Stimulated activated CD4-positive, alpha-beta T cell treated with anti-CD3 and anti-CD28 coated beads, Interleukin-4, amount 100 ng/mL, for 1 hour (primary cell): ENCODE measurements at regions not wholly inside any gene's neighbourhood (a gene's known extent, or its start where the extent isn't known, plus 50 kb on each side); places are given as distances from the start of the nearest gene placed in this dataset.

Source experiments
- DNase-seq: peaks from one replicate; pipeline ENCODE4 v3.0.0-alpha.2; 2020

DNA sequence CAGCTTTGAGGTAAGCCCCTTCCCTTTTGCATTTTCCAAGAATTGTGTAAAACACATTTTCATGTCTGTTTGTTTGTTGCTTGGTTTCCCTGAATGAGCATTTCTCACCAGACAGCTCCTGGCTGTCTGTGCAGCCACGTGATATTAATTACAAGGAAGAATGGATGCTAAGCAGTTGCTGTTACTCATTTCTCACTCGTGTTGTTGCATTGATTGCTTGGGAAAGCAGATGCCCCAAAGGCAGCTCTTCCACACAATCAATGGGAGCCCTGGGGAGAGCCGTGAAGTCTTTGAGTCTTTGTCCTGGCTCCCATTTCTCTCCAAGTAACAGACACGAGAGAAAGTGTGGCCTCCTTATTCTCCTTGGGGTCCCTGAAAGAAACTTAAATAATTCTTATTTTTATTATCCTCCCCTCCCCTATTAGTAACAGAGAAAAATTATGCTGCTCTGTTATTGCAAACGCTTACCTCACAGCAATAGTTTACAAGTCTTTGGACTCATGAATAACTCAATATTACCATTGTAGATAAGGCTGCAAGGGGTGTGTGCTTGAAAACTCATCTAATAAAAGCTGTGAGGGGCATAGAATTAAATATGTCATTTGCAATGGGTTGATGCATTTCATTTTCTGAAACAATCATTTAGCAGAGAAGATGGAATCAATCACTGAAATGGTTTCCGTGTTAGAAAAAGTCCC, 127.7 kb upstream of the CAMK1G start:
- no peak for DNase-seq

DNA sequence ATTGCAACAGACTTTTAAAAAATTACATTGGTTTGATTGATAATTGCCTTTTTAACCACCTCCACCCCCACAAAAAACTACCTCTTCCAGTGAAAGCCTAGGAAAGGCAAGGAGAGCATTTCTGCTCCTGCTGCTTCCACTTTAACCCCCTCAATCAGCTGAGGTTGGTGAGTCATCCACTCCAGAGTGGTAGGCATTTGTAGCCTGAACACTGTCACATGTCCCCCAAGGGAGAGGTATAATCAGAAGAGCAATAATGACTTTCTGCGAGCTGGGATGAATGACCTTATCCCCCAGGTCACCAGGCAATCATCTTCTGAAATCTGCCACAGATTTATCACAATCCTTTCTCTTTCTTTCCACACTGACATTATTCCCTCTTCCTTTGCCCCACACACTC, 126.6 kb upstream of the CAMK1G start:
- no peak for DNase-seq

DNA sequence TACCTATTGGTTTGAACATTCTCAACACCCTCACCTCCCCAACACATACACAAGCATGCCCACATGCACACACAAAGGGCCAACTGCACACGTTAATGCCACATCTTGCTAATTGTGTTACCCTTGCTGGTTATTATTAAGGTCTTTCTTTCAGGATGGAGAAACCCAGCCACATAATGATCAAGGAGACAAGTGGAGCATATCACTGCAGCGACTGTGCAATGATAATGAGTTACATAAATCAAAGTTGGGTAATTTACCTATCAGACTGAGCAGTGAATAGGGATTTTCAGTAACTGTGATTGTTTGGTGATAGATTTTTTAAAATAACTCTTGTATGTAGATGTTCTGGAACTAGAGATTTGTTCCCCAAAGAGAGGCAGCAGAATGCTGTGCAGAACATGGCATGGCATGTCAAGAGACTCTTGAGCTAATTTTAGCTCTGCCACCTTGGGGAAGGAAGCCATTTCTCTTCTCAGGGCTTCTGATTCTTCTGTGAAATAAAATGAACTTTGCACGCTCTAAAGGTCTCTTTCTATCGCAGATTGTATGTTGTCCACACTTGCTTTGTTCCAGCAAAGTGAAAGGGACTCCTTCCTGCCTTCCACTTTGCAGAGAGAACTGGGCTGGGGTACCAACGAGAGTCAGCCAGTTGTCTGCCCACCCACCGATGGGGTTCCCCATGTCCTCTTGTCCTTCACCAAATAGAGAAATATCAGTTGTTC, 126.0 kb upstream of the CAMK1G start:
- DNase-seq: no peak

DNA sequence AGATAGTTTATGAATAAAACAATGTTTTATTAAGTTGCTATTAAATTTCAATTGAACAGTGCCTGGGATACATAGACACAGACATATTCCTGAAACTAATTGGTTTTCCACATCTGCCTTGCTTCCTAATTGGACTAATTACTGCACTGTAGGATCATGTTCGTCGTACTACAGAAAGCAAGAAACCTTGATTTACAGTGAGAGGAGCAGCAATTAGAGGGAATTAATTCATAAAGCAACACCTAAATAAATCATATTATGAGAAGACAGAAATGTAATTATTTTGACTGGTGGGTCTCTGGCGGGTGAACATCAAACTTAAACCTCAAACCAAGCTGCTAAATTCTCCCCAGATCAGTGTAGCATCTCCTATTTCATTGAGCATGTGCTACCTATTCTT, 124.6 kb upstream of the CAMK1G start:
- no peak for DNase-seq

DNA sequence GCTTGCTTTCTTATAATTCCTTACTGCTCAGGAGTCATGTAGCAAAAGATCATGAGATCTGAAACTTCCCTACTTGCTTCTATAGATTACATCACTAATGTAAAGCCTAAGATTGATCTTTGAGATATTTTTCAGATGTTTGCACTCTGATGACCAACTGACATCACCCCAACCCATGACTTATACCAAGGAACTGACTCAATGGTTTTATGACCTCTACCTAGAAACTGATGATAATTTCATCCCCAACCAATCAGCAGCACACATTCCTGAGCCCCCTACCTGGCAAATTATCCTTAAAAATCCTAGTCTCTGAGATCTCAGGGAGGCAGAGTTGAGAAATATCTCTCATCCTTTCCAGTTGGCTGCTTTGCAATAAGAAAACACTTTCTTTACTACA, 122.3 kb upstream of the CAMK1G start:
- DNase-seq: no peak

DNA sequence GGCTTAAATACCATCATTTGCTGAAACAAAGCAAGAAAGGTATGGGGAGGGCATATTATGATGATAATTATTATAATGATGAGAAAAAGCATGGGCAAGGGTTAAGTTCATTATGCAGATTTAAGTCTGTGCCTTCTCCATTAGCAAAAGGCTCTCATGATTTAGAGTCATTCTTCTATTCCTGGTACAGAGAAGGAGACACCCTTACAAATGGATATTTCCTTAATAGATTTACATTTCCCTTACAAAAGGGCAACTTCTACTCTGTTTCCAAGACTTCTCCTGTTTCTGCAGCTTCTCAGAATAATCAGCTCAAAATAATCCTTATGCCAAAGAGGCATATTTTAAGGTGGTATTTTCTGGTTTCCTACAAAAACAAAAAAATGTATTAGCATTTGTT, 121.1 kb upstream of the CAMK1G start:
- no peak for DNase-seq

DNA sequence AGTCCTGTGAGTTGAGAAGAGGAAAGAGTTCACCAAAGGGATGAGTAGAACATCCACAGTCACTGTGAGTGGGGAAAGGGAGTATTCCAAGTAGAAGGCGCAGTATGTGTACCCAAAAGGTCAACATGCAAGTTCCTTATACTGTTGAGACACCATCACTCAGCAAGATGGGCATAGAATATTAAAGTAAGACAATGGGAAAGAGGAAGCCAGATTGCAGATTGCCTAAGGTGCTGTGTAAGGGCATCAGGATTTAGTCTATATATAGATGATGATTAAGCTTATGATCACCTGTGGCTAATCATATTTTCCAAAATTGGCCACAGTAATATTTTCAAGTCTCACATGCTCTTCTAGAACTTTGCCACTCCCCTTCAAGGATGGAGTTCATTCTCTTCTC, 120.1 kb upstream of the CAMK1G start:
- no peak for DNase-seq

DNA sequence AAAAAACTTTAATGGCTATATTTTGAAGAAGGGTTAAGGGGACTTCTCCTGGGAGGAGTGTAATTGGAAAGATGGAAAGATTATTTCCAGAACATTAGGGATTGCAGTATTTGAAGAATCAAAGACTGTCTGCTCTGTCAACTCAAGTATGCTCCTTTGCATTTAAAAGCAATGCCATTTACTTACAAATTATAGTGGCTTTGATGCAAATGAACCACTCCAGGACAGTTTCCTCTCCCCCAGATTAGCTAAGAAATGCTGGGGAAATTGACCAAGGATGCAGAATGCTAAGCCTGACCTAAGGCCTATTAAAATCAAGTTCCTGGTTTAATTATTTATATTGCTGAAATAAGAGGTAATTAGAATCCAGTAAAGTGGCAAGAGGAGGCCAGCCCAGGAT, 110.5 kb upstream of the CAMK1G start:
- no peak for DNase-seq

DNA sequence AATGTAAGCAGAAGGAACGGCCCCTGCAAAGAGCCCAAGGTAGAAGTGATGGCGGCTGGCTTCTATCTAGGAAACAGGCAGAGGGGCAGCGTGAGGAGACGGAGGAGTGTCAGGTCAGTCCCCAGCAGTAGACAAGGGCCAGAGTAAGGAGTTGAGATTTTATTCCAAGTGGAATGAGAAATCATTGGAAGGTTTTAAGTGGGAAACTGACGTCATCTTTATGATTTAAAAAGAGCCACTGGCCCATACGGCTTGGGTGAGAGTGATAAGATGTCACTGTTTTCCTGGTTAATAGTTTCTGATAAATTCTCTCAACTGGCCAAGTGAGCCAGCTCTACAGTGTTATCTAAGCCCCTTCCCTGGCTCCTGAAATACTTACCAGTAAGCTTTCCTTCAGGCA, 103.2 kb upstream of the CAMK1G start:
- DNase-seq: no peak

DNA sequence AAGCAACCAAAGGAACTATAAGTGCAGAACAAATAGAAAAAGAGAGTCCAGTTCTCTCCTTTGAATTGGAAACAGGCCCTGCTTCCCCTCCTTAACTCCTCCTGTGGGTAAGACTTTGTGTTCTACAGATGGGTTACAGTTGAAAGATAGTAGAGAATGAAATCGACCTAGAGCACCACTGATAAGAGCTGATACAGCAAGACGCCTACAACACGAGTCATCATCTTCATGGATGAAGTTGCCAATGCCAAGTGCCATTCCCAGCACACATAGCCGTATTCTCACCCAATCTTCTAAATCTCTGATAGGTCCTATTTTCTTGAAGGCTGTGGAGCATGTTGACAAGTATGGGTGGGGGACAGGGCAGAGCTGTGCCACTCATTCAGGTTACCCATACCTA, 99.8 kb upstream of the CAMK1G start:
- no peak for DNase-seq

DNA sequence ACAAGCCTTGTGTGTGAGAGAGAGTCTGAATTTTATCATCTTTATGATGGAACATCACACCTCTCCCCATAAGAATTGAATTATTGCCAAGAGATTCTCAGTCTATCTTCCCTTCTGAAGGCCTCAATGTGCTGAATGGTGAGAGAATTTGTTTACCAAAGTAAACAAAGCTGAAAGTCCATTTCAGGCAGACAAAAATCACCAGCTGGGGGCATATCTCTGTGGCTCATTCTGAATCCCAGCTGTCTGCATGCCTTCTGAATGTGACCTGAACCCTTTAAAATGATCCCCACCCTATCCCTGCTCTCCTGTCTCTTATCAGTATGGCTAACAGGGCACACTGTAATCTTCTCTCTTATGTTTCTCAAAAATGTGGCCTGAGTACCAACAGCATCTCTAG, 99.1 kb upstream of the CAMK1G start:
- DNase-seq: no peak

DNA sequence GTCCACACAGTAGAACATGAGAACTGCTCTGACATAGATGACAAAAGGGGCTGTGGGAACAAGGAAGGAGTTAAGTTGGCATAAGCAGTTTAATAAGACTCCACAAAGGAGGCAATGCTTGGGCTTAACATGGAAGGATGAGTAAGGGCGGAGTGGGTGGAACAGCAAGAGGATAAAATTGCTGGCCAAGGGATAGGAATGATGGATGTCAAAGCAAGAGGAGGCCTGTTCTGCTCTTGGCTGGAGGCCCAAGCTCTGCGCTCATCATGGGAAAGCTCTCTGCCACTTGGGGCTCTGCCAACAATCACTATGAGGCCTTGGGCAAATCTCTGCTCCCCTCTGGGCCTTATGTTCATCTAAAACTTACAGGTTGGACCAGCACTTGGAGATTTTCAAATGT, 98.3 kb upstream of the CAMK1G start:
- DNase-seq: no peak

DNA sequence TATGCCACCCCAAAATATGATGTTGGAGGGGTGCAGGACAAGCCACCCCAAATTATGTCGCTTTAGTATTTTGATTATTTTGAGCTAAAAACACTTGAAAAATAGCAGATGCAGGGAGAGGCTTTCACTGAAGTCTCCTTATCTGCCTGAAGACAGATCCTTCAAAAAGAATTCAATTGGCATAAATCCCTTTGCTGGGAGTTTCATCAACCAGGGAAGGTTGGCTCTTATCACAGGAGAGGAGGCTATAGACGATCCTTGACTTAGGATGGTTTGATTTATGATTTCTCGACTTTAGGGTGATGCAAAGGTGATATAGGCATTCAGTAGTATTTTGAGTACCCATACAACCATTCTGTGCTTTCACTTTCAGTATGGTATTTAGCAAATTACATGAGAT, 97.8 kb upstream of the CAMK1G start:
- no peak for DNase-seq

DNA sequence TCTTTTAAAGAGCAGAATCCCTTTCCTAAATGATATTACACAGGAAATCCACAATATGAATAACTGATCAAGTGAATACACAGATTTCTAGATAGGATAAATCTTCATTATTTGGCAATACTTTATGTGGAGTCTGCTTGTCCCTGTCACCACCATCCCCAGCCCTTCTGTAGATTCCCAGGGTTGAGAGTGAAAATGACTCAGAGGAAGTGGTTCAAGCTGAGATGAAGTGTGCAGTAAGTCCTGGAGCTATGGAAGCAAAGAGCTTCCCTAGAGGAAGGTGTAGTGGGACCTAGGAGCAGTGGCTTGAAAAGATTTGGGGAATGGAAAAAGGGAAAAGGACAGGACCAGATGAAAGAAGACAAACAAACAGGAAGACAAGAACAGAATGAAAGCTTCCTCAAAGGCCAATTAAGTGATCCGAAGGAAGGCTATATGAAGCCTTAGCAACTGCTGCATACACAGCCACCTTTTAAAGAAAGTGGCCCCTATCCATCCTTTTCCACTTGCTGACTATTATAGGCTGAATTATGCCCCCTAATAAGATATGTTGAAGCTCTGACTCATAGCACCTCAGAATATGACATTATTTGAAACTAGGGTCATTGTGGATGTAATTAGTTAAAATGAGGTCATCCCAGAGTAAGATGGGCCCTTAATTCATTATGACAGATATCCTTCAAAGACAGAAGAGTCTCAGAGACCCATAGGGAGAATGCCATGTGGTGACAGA, 96.5 kb upstream of the CAMK1G start:
- DNase-seq: no peak

DNA sequence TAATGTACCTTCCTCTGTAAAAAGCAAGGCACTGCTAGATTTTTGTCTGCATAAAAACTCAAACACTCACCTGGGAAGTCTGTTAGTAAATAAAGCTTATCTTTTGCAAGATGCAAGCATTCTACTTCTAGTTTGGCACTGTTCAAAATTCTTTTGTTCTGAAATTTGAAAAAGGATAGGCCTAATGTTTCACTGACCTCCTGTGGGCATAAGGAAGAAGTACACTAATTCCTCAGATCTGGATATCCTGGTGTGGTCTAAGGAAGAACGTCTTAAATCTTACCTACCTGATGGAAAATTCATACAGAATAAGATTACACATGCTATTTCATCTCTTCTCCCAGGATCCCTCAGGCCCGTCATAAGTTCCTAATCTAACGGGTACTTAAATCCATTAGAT, 93.5 kb upstream of the CAMK1G start:
- no peak for DNase-seq

DNA sequence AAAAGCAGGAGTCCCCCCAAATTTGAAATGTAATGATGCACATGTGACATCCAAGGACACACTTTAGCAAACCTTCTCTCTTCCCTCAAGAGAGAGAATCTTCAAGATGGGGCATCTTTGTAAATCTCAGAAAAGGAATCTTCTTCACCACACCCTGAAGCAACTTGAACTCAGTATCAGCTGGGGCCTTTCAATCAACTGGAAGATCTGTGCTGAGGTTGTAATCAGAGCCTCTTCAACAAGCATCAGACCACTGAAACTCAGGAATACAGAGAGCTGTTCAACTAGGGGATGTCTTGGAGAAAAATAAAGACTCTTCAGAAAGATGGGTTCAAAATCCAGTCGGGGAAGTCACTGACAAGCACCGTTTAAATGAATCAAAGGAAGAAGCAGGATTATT, 92.5 kb upstream of the CAMK1G start:
- DNase-seq: no peak

DNA sequence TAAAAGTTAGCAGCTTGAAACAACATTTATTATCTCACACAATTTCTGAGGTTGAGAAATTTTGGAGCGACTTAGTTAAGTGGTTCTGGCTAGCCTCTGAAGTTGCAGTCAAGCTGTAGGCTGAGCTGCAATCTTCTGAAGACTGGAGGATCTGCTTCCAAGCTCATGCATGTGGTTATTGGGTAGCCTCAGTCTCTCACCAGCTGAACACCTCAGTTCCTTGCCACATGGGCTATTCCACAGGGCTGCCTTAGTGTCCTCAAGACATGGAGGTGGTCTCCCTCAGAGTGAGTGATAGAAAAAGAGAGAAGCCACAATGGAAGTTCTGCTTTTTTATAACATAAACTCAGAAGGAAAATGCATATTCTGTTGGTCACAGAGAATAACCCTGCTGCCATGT, 92.0 kb upstream of the CAMK1G start:
- DNase-seq: no peak

DNA sequence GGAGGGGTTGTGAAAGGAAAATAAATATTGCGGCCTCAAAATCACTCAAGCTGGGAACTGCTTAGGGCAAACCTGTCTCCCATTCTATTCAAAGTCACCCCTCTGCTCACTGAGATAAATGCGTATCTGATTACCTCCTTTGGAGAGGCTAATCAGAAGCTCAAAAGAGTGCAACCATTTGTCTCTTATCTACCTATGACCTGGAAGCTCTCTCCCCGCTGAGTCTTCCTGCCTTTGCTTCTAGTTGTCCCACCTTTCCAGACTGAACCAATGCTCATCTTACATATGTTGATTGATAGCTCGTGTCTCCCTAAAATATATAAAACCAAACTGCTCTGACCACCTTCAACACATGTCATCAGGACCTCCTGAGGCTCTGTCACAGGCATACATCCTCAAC, 91.6 kb upstream of the CAMK1G start:
- no peak for DNase-seq

DNA sequence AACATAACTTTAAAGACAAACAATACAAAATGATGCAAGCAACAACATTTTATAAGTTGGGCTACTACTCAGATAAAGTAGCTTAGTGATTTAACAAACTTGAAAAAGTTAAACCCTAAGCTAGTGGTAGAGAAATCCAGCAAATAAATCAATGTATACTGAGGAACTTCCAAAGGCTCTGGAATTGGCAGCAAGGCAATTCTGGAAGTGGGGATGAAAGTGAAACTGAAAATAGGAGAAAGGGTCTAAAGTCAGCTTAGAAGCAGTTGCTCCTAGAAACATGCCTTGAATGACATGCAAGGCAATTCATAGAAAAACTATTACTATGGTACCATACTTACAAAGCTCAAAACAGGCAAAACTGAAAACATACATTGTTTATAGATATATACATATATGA, 90.0 kb upstream of the CAMK1G start:
- no peak for DNase-seq

DNA sequence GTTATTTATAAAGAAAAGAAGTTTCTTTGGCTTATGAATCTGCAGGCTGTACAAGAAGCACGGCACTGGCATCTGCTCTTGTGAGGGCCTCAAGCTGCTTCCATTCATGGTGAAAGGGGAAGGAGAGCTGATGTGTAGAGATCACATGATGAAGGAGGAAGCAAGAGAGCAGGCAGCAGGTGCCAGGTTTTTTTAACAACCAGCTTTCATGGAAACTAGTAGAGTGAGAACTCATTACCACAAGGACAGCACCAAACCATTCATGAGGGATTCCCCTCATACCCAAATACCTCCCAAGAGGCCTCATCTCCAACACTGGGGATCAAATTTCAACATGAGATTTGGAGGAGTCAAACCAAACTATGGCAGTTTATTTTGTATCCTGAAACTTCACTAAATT, 85.8 kb upstream of the CAMK1G start:
- no peak for DNase-seq

DNA sequence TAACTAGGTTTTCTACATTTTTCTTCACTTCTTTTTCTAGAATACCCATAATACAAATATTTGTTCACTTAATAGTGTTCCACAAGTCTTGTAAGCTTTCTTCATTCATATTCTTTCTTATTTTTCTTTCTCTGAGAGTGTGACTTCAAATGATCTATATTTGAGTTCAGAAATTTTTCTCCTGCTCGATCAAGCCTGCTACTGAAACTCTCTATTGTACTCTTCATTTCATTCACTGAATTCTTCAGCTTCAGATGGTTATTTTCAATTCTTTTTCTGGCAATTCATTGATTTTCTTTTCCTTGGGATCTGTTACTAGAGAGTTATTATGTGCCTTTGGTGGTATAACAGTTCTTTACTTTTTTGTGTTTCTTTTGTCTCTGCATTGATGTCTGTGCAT, 82.5 kb upstream of the CAMK1G start:
- DNase-seq: no peak

DNA sequence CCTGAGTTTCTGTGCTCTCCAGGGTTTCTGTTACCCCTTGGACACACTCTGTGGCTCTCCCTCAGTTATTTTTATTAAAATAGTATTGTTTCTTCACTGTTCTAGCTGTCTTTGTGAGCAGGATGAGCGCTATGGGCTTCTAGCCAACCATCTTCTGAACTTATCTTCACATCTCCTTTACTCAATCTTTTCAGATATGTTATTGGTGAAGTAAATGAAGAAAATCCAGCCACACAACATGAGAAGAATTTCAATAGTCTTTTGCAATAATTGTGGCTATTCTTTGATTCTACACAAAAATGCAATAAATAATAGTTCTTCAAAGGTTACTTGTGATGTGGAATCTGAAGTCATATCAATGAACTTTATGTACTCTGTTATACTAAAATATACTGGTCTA, 80.3 kb upstream of the CAMK1G start:
- DNase-seq: no peak

DNA sequence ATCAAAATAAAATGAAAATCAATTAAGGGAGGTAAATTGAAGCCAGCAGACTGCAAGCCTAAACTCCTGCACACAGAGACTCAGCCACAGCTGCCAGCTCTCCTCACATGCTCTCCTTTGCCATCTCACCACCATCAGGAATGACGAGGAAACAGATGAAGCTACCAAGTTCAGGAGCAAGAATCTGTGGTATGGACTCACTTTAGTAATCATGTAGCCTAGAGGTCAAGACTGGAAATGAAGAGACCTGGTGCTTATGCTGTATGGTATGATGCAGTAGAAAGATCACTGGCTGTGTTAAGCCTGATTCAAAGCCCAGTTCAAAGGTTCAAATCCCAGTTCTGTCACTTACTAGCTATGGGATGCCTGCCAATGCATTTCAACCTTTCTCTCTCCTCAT, 78.9 kb upstream of the CAMK1G start:
- DNase-seq: no peak

DNA sequence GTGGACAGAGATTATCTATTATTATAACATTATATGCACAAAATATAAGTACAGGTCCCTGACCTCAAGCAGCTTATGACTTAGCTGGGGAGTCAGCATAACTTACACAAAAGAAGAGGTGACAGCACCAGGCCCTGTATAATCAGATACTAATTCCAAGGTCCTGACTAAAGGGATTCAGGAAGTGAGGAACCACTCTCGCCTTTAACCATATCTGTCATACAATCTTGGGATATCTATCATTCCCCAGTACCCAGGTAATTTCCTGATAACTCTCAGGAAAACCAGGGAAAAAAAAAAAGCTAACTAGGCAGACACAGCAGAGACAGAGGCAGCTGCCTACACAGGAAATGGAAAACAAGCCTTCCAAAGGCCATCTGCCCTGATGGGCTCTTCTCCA, 78.5 kb upstream of the CAMK1G start:
- no peak for DNase-seq
